HepG2 (cell line): ENCODE measurements at regions not wholly inside any gene's neighbourhood (a gene's known extent, or its start where the extent isn't known, plus 50 kb on each side); places are given as distances from the start of the nearest gene placed in this dataset.

Experiments used
- ATAC-seq: fragments of 200-7000 bp; cut with Tn5 transposase; 3 replicates; pipeline ENCODE4 v1.9.1; 2020; ENCODE audit warnings: mild to moderate bottlenecking, moderate library complexity
- BruUV-seq: library from RNA; stranded (reverse); fragments of 400-500 nt; replicated peaks from 2 replicates; lab custom pipeline; 2021; lab: Mats Ljungman, UMichigan
- CTCF ChIA-PET: fragments of 300-600 bp; formaldehyde crosslinking; extraction: SDS; loops from one replicate; lab custom pipeline; 2021; ENCODE audit warnings: low total read pairs, inconsistent platforms, low intra/inter-chr PET ratio; lab: Yijun Ruan, JAX
- POLR2A ChIA-PET: fragments of 350-600 bp; sonication (Branson Sonifier 250); formaldehyde crosslinking; loops from one replicate; lab custom pipeline; 2020; ENCODE audit warnings: antibody characterized with exemption, inconsistent platforms; lab: Yijun Ruan, JAX
- DNase-seq: peaks from one replicate; pipeline ENCODE4 v3.0.0-alpha.2; 2015; ENCODE audit warnings: low spot score
- FAIRE-seq: peaks from 3 replicates; lab custom pipeline; 2011; peaks lifted over from hg19 to GRCh38; lab: Jason Lieb, UNC
- H2AFZ ChIP-seq: one replicate; pipeline ENCODE4 v1.6.1; 2011; ENCODE audit warnings: low read length, inconsistent platforms
- H3K27ac ChIP-seq: fragments of 300-600 bp; 3 replicates; pipeline ENCODE4 v1.8.0; 2011; ENCODE audit warnings: mixed run types, mild to moderate bottlenecking, mixed read lengths, low read length, inconsistent platforms; ENCODE audit not compliant: insufficient read depth; ENCODE audit errors: extremely low read length
- H3K27me3 ChIP-seq, 2 experiments: fragments of 200-600 bp in 1 of 2; 2 replicates in 1 of 2; 3 replicates in 1 of 2; pipeline versions ENCODE4 v1.6.0 to v1.8.0; 2011; ENCODE audit warnings: low read length in 2 of 2, mild to moderate bottlenecking in 2 of 2, moderate library complexity in 2 of 2, inconsistent platforms in 1 of 2; ENCODE audit not compliant: insufficient read depth in 2 of 2, control insufficient read depth in 1 of 2
- H3K36me3 ChIP-seq, 2 experiments: fragments of 200-600 bp in 1 of 2; replicated peaks in 1 of 2; 2 replicates in 1 of 2; 3 replicates in 1 of 2; pipeline versions ENCODE4 v1.5.1 to v1.8.0; 2011; ENCODE audit warnings: low read length in 2 of 2, inconsistent platforms in 1 of 2; ENCODE audit not compliant: insufficient read depth in 2 of 2, control insufficient read depth in 1 of 2
- H3K4me1 ChIP-seq: 2 replicates; pipeline ENCODE4 v1.5.1; 2012; ENCODE audit warnings: low read length, inconsistent platforms; ENCODE audit not compliant: insufficient read depth
- H3K4me2 ChIP-seq: 2 replicates; pipeline ENCODE4 v1.6.0; 2011; ENCODE audit warnings: low read depth, low read length, inconsistent platforms
- H3K4me3 ChIP-seq, 3 experiments: fragments of 200-600 bp in 1 of 3; sonication (generic), shearing (Covaris generic) in 1 of 3; replicated peaks in 1 of 3; 2 replicates each; pipeline ENCODE4 v1.5.1; 2011 to 2016; ENCODE audit warnings: low read length in 3 of 3, inconsistent platforms in 2 of 3, low read depth in 2 of 3, mild to moderate bottlenecking in 2 of 3, control low read depth in 1 of 3, mixed read lengths in 1 of 3; ENCODE audit not compliant: insufficient read depth in 1 of 3
- H3K79me2 ChIP-seq: one replicate; pipeline ENCODE4 v1.6.1; 2011; ENCODE audit warnings: low read length, inconsistent platforms; ENCODE audit not compliant: insufficient read depth
- H3K9ac ChIP-seq: 2 replicates; pipeline ENCODE4 v1.6.0; 2011; ENCODE audit warnings: mild to moderate bottlenecking, low read depth, low read length, inconsistent platforms; ENCODE audit not compliant: insufficient read depth
- H3K9me3 ChIP-seq: 2 replicates; pipeline ENCODE4 v1.5.1; 2012; ENCODE audit warnings: mild to moderate bottlenecking, low read length
- H4K20me1 ChIP-seq: 2 replicates; pipeline ENCODE4 v1.6.0; 2011; ENCODE audit warnings: inconsistent platforms, mild to moderate bottlenecking, low read length, moderate library complexity; ENCODE audit not compliant: insufficient read depth
- ARNTL ChIP-seq: sonication (generic); formaldehyde crosslinking; IDR thresholded peaks from 2 replicates; pipeline ENCODE4 v1.4.0; 2020; ENCODE audit warnings: mild to moderate bottlenecking, missing genetic modification reagents
- CENPX ChIP-seq: sonication (generic); formaldehyde crosslinking; IDR thresholded peaks from 2 replicates; pipeline ENCODE4 v1.9.0; 2021; ENCODE audit warnings: mild to moderate bottlenecking, missing genetic modification reagents, moderate library complexity
- KLF6 ChIP-seq: IDR thresholded peaks from 2 replicates; pipeline ENCODE4 v1.8.0; 2016; ENCODE audit warnings: missing biosample characterization, missing genetic modification reagents
- NFIB ChIP-seq: sonication (generic); formaldehyde crosslinking; IDR thresholded peaks from 2 replicates; pipeline ENCODE4 v1.9.0; 2021; ENCODE audit warnings: missing genetic modification reagents, mild to moderate bottlenecking, borderline replicate concordance
- POLR2AphosphoS5 ChIP-seq: IDR thresholded peaks from 2 replicates; pipeline ENCODE4 v1.6.1; 2012; ENCODE audit warnings: low read depth, low read length
- RCOR2 ChIP-seq: IDR thresholded peaks from 2 replicates; pipeline ENCODE4 v1.6.1; 2016; ENCODE audit warnings: missing biosample characterization, missing genetic modification reagents
- SMC3 ChIP-seq: IDR thresholded peaks from 2 replicates; pipeline ENCODE4 v1.6.1; 2011; ENCODE audit warnings: low read length, improper control_type of control experiment
- ZBTB25 ChIP-seq: IDR thresholded peaks from 2 replicates; pipeline ENCODE4 v1.6.1; 2018; ENCODE audit warnings: missing genetic modification reagents
- ZBTB39 ChIP-seq: sonication (generic); formaldehyde crosslinking; IDR thresholded peaks from 2 replicates; pipeline ENCODE4 v1.5.0; 2020; ENCODE audit warnings: missing genetic modification reagents
- ZKSCAN5 ChIP-seq: sonication (generic); formaldehyde crosslinking; IDR thresholded peaks from 2 replicates; pipeline ENCODE4 v1.5.1; 2020; ENCODE audit warnings: mild to moderate bottlenecking, missing genetic modification reagents
- ZNF138 ChIP-seq: sonication (generic); formaldehyde crosslinking; IDR thresholded peaks from 2 replicates; pipeline ENCODE4 v1.5.0; 2020; ENCODE audit warnings: mild to moderate bottlenecking, low read depth, missing genetic modification reagents
- ZNF496 ChIP-seq: sonication (generic); formaldehyde crosslinking; IDR thresholded peaks from 2 replicates; pipeline ENCODE4 v1.8.1; 2023; ENCODE audit warnings: mild to moderate bottlenecking, moderate library complexity, missing genetic modification reagents; ENCODE audit not compliant: insufficient replicate concordance
- ZNF549 ChIP-seq: sonication (generic); formaldehyde crosslinking; IDR thresholded peaks from 2 replicates; pipeline ENCODE4 v1.5.0; 2020; ENCODE audit warnings: missing genetic modification reagents
- ZNF790 ChIP-seq: sonication (generic); formaldehyde crosslinking; IDR thresholded peaks from 2 replicates; pipeline ENCODE4 v1.8.0; 2022; ENCODE audit warnings: missing genetic modification reagents, mild to moderate bottlenecking, borderline replicate concordance
- ZNF891 ChIP-seq: sonication (generic); formaldehyde crosslinking; IDR thresholded peaks from 2 replicates; pipeline ENCODE4 v1.5.0; 2020; ENCODE audit warnings: mild to moderate bottlenecking, missing genetic modification reagents
- ZSCAN22 ChIP-seq: sonication (generic); formaldehyde crosslinking; IDR thresholded peaks from 2 replicates; pipeline ENCODE4 v1.4.0; 2020; ENCODE audit warnings: mild to moderate bottlenecking, missing genetic modification reagents
- WGBS: methylation state at CpG from one replicate; pipeline ENCODE4 v1.1.6; 2017; ENCODE audit warnings: low lambda C conversion rate; 5-methylcytosine and 5-hydroxymethylcytosine counted together
- in situ Hi-C: cut with HindIII; loops from 2 replicates; pipeline ENCODE4 v1.10.0; 2017; ENCODE audit warnings: low pct_unique_long_range_greater_than_20kb; ENCODE audit not compliant: extremely low pct_ligation_motif_present
- intact Hi-C: fragments of 100-400 bp; cut with micrococcal nuclease; formaldehyde crosslinking; loops from one replicate; pipeline ENCODE4 v1.10.0; 2022; ENCODE audit not compliant: unreplicated experiment

- DNase-seq (no peak), ATAC-seq (no peak), FAIRE-seq (no peak)
- H3K36me3 ChIP-seq, result no peaks in the 10 kb centered on the region
- no peak overlapping the region for H3K4me3 ChIP-seq
- in situ Hi-C loops, result no loop called here
- ChIA-PET POLR2A (no interaction called here), CTCF (no interaction called here)
- H4K20me1 ChIP-seq, result no peaks in the 10 kb centered on the region
- no peak overlapping the region for H3K27ac ChIP-seq
- H3K9me3 ChIP-seq, result no peaks in the 10 kb centered on the region
- no peak overlapping the region for H2AFZ ChIP-seq
- no peaks in the 10 kb centered on the region for H3K4me1 ChIP-seq
- TF ChIP-seq ZSCAN22 (CRISPR knock-in tag) (no peak), ARNTL (CRISPR knock-in tag) (no peak), CENPX (CRISPR knock-in tag) (no peak), KLF6 (CRISPR knock-in tag) (no peak), ZBTB25 (CRISPR knock-in tag) (no peak)
- BruUV-seq, result no TSS peak
- H3K4me2 ChIP-seq, result no peak overlapping the region
- H3K27me3 ChIP-seq, result peaks cover 10 to 68% of the 10 kb centered on the region in 2 experiments; a peak in 3 of 5 replicates
- H3K9ac ChIP-seq, result no peak overlapping the region
- no peaks in the 10 kb centered on the region for H3K79me2 ChIP-seq
- WGBS, result 8% methylated on average over 9 of the region's 9 CpGs
- intact Hi-C loops, result no loop called here
Observed at GRCh38 chr16:86218479-86219170, 291.7 kb upstream of the FOXF1 start.

GRCh38 chr16:86219655-86220445, 290.5 kb upstream of the FOXF1 start:
- ATAC-seq, result no peak
- WGBS, result 7% methylated on average over 19 of the region's 22 CpGs
- TF ChIP-seq ZKSCAN5 (CRISPR knock-in tag), result no peak
- no peak for TF ChIP-seq ZNF891
- TF ChIP-seq SMC3, result no peak
- no peak for TF ChIP-seq ZBTB39 (CRISPR knock-in tag)
- TF ChIP-seq NFIB (CRISPR knock-in tag), result no peak
- no peak for TF ChIP-seq ZNF549 (CRISPR knock-in tag)
- TF ChIP-seq RCOR2 (CRISPR knock-in tag), result no peak
- no peak for TF ChIP-seq ZNF790 (CRISPR knock-in tag)
- no peak for TF ChIP-seq ZNF496 (CRISPR knock-in tag)
- TF ChIP-seq ZNF138 (CRISPR knock-in tag), result no peak
- TF ChIP-seq POLR2AphosphoS5, result no peak

More at GRCh38 chr16:86219655-86220445, 290.5 kb upstream of the FOXF1 start:
- Histone ChIP-seq H3K4me2 (no peak overlapping the region), H3K27me3 (peaks cover 10 to 71% of the 10 kb centered on the region in 2 experiments; a peak in 3 of 5 replicates), H3K9me3 (no peaks in the 10 kb centered on the region), H4K20me1 (no peaks in the 10 kb centered on the region), H2AFZ (no peak overlapping the region), H3K4me1 (no peaks in the 10 kb centered on the region), H3K4me3 (no peak overlapping the region), H3K27ac (no peak overlapping the region), H3K36me3 (no peaks in the 10 kb centered on the region), H3K79me2 (no peaks in the 10 kb centered on the region), H3K9ac (no peak overlapping the region)
- in situ Hi-C loops (no loop called here), intact Hi-C loops (no loop called here)
- DNase-seq (no peak), FAIRE-seq (no peak)
- no TSS peak for BruUV-seq
- CTCF ChIA-PET, result no interaction called here
- POLR2A ChIA-PET, result no interaction called here
